ENCODE measurements at regions not wholly inside any gene's neighbourhood (a gene's known extent, or its start where the extent isn't known, plus 50 kb on each side); places are given as distances from the start of the nearest gene placed in this dataset.

GRCh38 chr10:78868048-78868447, 200.7 kb upstream of the ZMIZ1 start:
- DNase-seq (no peak), ATAC-seq (no peak)
- CTCF ChIA-PET = interaction anchor here (0.6 kb wide), 1 partner anchor 327 kb away, joined by 3 read pairs; no protein-coding TSS in a partner anchor
- no peaks in the 10 kb centered on the region for H3K36me3 Mint-ChIP-seq (ENCODE audit: low read depth)
- H3K4me1 Mint-ChIP-seq = no peaks in the 10 kb centered on the region
- H3K4me3 Mint-ChIP-seq = no peak overlapping the region
- H3K27ac Mint-ChIP-seq = no peak overlapping the region
- POLR2A ChIA-PET = no interaction called here
- peaks cover 4% of the 10 kb centered on the region for H3K27me3 Mint-ChIP-seq
- H3K9me3 Mint-ChIP-seq (ENCODE audit: low read depth) = no peaks in the 10 kb centered on the region
- intact Hi-C loops (cut with DNase I, micrococcal nuclease) = no loop called here

DNA sequence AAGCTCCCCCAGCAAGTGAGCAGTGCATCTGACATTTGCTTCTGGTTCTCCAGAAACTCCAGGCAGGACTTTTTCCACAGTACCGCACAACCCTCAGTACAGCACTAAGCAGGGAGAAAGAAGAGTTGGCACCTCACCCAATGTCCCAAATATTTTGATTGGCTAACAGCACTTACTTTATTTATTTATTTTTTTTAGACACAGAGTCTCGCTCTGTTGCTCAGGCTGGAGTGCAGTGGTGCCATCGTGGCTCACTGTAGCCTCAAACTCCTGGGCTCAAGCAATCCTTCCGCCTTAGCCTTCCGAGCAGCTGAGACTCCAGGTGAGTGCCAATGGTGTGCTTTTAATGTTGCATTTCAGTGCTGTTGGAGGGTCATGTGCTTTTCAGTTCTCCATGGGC, 200.3 kb upstream of the ZMIZ1 start:
- H3K4me1 Mint-ChIP-seq = no peaks in the 10 kb centered on the region
- H3K36me3 Mint-ChIP-seq (ENCODE audit: low read depth) = no peaks in the 10 kb centered on the region
- no peaks in the 10 kb centered on the region for H3K9me3 Mint-ChIP-seq (ENCODE audit: low read depth)
- POLR2A ChIA-PET = no interaction called here
- H3K27me3 Mint-ChIP-seq = peaks cover 4% of the 10 kb centered on the region
- intact Hi-C loops (cut with DNase I, micrococcal nuclease) = no loop called here
- CTCF ChIA-PET = interaction anchor here (0.6 kb wide), 1 partner anchor 326 kb away, joined by 3 read pairs; no protein-coding TSS in a partner anchor
- ATAC-seq (no peak), DNase-seq (no peak)
- no peak overlapping the region for H3K27ac Mint-ChIP-seq
- H3K4me3 Mint-ChIP-seq = no peak overlapping the region

DNA sequence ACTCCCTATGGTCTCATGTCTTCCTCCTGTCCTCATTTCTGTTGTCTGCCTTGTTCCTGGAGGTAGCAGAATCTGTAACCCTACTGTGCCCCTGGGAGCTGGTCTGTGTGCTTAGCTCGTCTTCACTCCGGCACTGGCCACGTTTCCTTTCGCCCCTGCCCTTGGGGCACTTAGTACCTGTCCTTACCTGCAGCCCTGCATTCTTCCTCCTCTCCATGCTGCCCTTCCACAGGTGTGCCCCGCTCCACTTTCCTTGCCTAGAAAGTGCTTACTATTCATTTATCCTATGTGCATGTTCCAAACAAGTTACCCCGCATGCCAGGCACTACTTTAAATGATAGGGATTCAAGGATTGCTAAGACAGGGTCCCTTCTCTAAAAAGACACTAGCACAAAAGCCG, 199.9 kb upstream of the ZMIZ1 start:
- peaks cover under 1% of the 10 kb centered on the region for H3K4me1 Mint-ChIP-seq
- ChIA-PET CTCF (no interaction called here), POLR2A (no interaction called here)
- H3K36me3 Mint-ChIP-seq (ENCODE audit: low read depth) = no peaks in the 10 kb centered on the region
- no peak for ATAC-seq
- no peak overlapping the region for H3K4me3 Mint-ChIP-seq
- H3K27ac Mint-ChIP-seq = no peak overlapping the region
- intact Hi-C loops (cut with DNase I, micrococcal nuclease) = no loop called here
- DNase-seq = no peak
- H3K9me3 Mint-ChIP-seq (ENCODE audit: low read depth) = no peaks in the 10 kb centered on the region
- peaks cover 5% of the 10 kb centered on the region for H3K27me3 Mint-ChIP-seq

- no peak for DNase-seq
- Mint-ChIP-seq H3K27ac (no peak overlapping the region), H3K9me3 (ENCODE audit: low read depth) (no peaks in the 10 kb centered on the region), H3K27me3 (peaks cover 6% of the 10 kb centered on the region), H3K4me1 (peaks cover 2% of the 10 kb centered on the region), H3K36me3 (ENCODE audit: low read depth) (no peaks in the 10 kb centered on the region), H3K4me3 (no peak overlapping the region)
- intact Hi-C loops (cut with DNase I, micrococcal nuclease) = no loop called here
- CTCF ChIA-PET = no interaction called here
- POLR2A ChIA-PET = no interaction called here
- ATAC-seq = no peak
Measured at GRCh38 chr10:78869508-78870454, 199.0 kb upstream of the ZMIZ1 start.

- ATAC-seq (no peak), DNase-seq (no peak)
- Mint-ChIP-seq H3K4me3 (no peak overlapping the region), H3K4me1 (peaks cover 2% of the 10 kb centered on the region), H3K27ac (no peak overlapping the region), H3K9me3 (ENCODE audit: low read depth) (no peaks in the 10 kb centered on the region), H3K27me3 (peaks cover 6% of the 10 kb centered on the region), H3K36me3 (ENCODE audit: low read depth) (no peaks in the 10 kb centered on the region)
- POLR2A ChIA-PET = no interaction called here
- intact Hi-C loops (cut with DNase I, micrococcal nuclease) = no loop called here
- CTCF ChIA-PET = no interaction called here
Measured at GRCh38 chr10:78870458-78870857, 198.3 kb upstream of the ZMIZ1 start.

GRCh38 chr10:78871796-78872195, 197.0 kb upstream of the ZMIZ1 start:
- peaks cover 6% of the 10 kb centered on the region for H3K27me3 Mint-ChIP-seq
- H3K4me1 Mint-ChIP-seq = peaks cover 2% of the 10 kb centered on the region
- CTCF ChIA-PET = interaction anchor here (1.2 kb wide), 1 partner anchor 38 kb away, joined by 3 read pairs; no protein-coding TSS in a partner anchor
- H3K36me3 Mint-ChIP-seq (ENCODE audit: low read depth) = no peaks in the 10 kb centered on the region
- no peak overlapping the region for H3K4me3 Mint-ChIP-seq
- DNase-seq (no peak), ATAC-seq (no peak)
- POLR2A ChIA-PET = no interaction called here
- H3K9me3 Mint-ChIP-seq (ENCODE audit: low read depth) = no peaks in the 10 kb centered on the region
- H3K27ac Mint-ChIP-seq = no peak overlapping the region
- intact Hi-C loops (cut with DNase I, micrococcal nuclease) = no loop called here

GRCh38 chr10:78873413-78873812, 195.4 kb upstream of the ZMIZ1 start:
- no peaks in the 10 kb centered on the region for H3K9me3 Mint-ChIP-seq (ENCODE audit: low read depth)
- POLR2A ChIA-PET = no interaction called here
- ATAC-seq (no peak), DNase-seq (no peak)
- peaks cover 10% of the 10 kb centered on the region for H3K27me3 Mint-ChIP-seq
- no peak overlapping the region for H3K27ac Mint-ChIP-seq
- peaks cover 2% of the 10 kb centered on the region for H3K4me1 Mint-ChIP-seq
- intact Hi-C loops (cut with DNase I, micrococcal nuclease) = no loop called here
- no peaks in the 10 kb centered on the region for H3K36me3 Mint-ChIP-seq (ENCODE audit: low read depth)
- CTCF ChIA-PET = interaction anchor here (0.6 kb wide), 1 partner anchor 528 kb away, joined by 3 read pairs; no protein-coding TSS in a partner anchor
- no peak overlapping the region for H3K4me3 Mint-ChIP-seq

DNA sequence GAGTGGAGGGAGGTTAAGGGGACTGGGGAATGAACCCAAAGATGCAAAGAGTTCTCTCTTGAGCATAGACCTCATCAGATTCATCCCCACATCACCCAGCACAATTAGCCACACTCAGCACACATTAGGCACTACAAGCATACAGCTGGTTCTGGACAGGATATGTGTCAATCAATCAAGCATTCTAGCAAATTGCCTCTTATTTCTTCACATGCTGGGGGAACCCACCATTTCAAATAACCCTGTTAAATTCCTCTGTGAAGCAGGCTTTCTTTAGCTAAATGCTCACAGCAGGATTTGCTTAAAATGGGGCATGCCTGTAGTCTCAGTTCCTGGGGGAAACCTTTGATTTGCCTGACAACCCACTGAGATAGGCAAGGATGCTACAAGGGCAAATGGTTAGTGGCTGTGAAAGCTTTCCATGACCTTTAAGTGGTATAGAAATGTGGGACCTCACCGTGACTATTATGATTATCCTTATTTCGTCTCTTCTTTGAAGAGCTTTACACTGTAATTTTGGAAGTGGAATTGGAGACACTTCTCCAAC, 193.4 kb upstream of the ZMIZ1 start:
- no peak overlapping the region for H3K4me3 Mint-ChIP-seq
- no peaks in the 10 kb centered on the region for H3K36me3 Mint-ChIP-seq (ENCODE audit: low read depth)
- peaks cover 11% of the 10 kb centered on the region for H3K27me3 Mint-ChIP-seq
- no peak for DNase-seq
- H3K27ac Mint-ChIP-seq = no peak overlapping the region
- ChIA-PET CTCF (interaction anchor here (0.7 kb wide), 1 partner anchor 26 kb away, joined by 3 read pairs; no protein-coding TSS in a partner anchor), POLR2A (no interaction called here)
- peaks cover 2% of the 10 kb centered on the region for H3K4me1 Mint-ChIP-seq
- no peak for ATAC-seq
- H3K9me3 Mint-ChIP-seq (ENCODE audit: low read depth) = peaks cover 4% of the 10 kb centered on the region
- intact Hi-C loops (cut with DNase I, micrococcal nuclease) = no loop called here

DNA sequence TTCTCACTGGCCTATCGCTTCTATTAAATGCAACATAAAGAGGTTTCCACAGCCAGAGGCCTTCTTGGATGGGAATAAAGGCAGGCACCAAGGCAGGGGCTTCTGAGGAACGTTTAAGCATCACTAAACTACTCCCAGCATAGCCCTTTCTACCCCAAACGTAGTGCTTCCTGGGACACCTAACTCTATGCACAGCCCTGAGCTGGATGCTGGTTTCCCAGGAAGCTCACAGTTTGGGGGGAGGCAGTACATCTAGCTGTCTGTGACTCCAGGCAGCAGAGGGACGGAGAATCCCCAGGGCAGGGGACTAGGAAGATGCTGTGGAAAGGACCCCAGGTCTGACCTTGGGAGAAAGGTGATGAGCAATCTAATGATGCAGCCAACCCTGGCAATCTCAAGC, 192.8 kb upstream of the ZMIZ1 start:
- intact Hi-C loops (cut with DNase I, micrococcal nuclease) = no loop called here
- H3K36me3 Mint-ChIP-seq (ENCODE audit: low read depth) = no peaks in the 10 kb centered on the region
- peaks cover 6% of the 10 kb centered on the region for H3K9me3 Mint-ChIP-seq (ENCODE audit: low read depth)
- CTCF ChIA-PET = interaction anchor here (0.7 kb wide), 1 partner anchor 25 kb away, joined by 3 read pairs; no protein-coding TSS in a partner anchor
- no peak overlapping the region for H3K4me3 Mint-ChIP-seq
- peaks cover 13% of the 10 kb centered on the region for H3K27me3 Mint-ChIP-seq
- ATAC-seq = no peak
- H3K4me1 Mint-ChIP-seq = peaks cover 2% of the 10 kb centered on the region
- POLR2A ChIA-PET = no interaction called here
- no peak overlapping the region for H3K27ac Mint-ChIP-seq
- no peak for DNase-seq

DNA sequence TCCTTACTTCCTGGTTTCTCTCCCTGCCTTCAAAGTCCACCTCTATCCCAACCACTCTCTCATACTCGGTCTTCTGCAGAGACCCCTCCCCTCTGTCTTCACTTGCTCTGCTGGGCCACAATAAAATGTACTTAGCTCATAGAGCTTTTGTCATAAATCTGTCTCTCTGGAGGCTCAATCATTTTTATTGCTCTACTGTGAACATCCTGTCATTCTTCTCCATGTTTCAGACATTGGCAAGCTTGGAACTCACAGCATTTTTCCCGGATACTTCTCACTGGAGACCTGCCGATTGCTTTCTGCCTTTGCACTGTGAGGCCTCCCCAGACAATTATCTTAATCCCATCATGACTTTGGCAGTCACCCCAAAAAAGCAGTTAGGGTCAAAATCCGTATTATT, 192.3 kb upstream of the ZMIZ1 start:
- peaks cover 13% of the 10 kb centered on the region for H3K27me3 Mint-ChIP-seq
- peaks cover 6% of the 10 kb centered on the region for H3K9me3 Mint-ChIP-seq (ENCODE audit: low read depth)
- intact Hi-C loops (cut with DNase I, micrococcal nuclease) = no loop called here
- H3K4me3 Mint-ChIP-seq = no peak overlapping the region
- no peaks in the 10 kb centered on the region for H3K36me3 Mint-ChIP-seq (ENCODE audit: low read depth)
- ChIA-PET CTCF (interaction anchor here (0.6 kb wide), 2 partner anchors 35 to 439 kb away, joined by 3 to 5 read pairs; no protein-coding TSS in a partner anchor), POLR2A (no interaction called here)
- ATAC-seq (no peak), DNase-seq (no peak)
- peaks cover 2% of the 10 kb centered on the region for H3K4me1 Mint-ChIP-seq
- H3K27ac Mint-ChIP-seq = no peak overlapping the region

DNA sequence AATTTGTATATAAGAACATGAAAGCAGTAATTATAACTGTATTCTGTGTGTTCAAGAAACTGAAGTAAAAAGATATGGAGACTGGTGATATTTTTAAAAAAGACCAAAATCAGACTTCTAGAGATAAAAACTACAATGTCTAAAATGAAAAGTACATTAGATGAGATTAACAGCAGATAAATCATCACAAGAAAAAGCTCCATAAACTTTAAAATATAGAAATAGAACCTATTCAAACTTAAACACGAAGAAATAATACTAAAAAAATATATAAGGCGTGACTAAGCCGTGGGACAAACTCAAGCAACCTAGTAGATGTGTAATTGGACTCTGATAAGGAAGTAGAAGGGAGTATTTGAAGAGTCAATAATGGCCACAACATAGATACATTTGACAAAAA, 189.1 kb upstream of the ZMIZ1 start:
- ChIA-PET POLR2A (no interaction called here), CTCF (no interaction called here)
- H3K4me3 Mint-ChIP-seq = no peak overlapping the region
- DNase-seq (no peak), ATAC-seq (no peak)
- no peaks in the 10 kb centered on the region for H3K36me3 Mint-ChIP-seq (ENCODE audit: low read depth)
- H3K27ac Mint-ChIP-seq = no peak overlapping the region
- intact Hi-C loops (cut with DNase I, micrococcal nuclease) = no loop called here
- H3K9me3 Mint-ChIP-seq (ENCODE audit: low read depth) = peaks cover 10% of the 10 kb centered on the region
- H3K4me1 Mint-ChIP-seq = no peaks in the 10 kb centered on the region
- H3K27me3 Mint-ChIP-seq = peaks cover 19% of the 10 kb centered on the region

- POLR2A ChIA-PET = no interaction called here
- H3K36me3 Mint-ChIP-seq (ENCODE audit: low read depth) = no peaks in the 10 kb centered on the region
- H3K4me3 Mint-ChIP-seq = no peak overlapping the region
- CTCF ChIA-PET = no interaction called here
- DNase-seq = no peak
- intact Hi-C loops (cut with DNase I, micrococcal nuclease) = no loop called here
- peaks cover 11% of the 10 kb centered on the region for H3K27me3 Mint-ChIP-seq
- no peak for ATAC-seq
- H3K9me3 Mint-ChIP-seq (ENCODE audit: low read depth) = peaks cover 14% of the 10 kb centered on the region
- no peaks in the 10 kb centered on the region for H3K4me1 Mint-ChIP-seq
- H3K27ac Mint-ChIP-seq = no peak overlapping the region
Measured at GRCh38 chr10:78886129-78886528, 182.6 kb upstream of the ZMIZ1 start.

All from activated CD4-positive, alpha-beta T cell treated with anti-CD3 and anti-CD28 coated beads for 36 hours (primary cell).